Mesodermal cell (in vitro differentiated cells): ENCODE measurements at regions not wholly inside any gene's neighbourhood (a gene's known extent, or its start where the extent isn't known, plus 50 kb on each side); places are given as distances from the start of the nearest gene placed in this dataset.

ENCODE experiments used
- H3K27ac ChIP-seq: 2 replicates; pipeline ENCODE4 v1.7.0; 2013; ENCODE audit warnings: mild to moderate bottlenecking, low read depth, low read length, moderate library complexity; ENCODE audit not compliant: severe bottlenecking
- H3K36me3 ChIP-seq: 2 replicates; pipeline ENCODE4 v1.7.1; 2013; ENCODE audit warnings: mild to moderate bottlenecking, low read length, moderate library complexity; ENCODE audit not compliant: control insufficient read depth, insufficient read depth
- H3K4me1 ChIP-seq: one replicate; pipeline ENCODE4 v1.7.1; 2013; ENCODE audit warnings: mild to moderate bottlenecking, low read length; ENCODE audit not compliant: insufficient read depth, control insufficient read depth, poor library complexity, severe bottlenecking
- H3K4me3 ChIP-seq: 2 replicates; pipeline ENCODE4 v1.7.0; 2013; ENCODE audit warnings: low read length, control low read depth, mild to moderate bottlenecking; ENCODE audit not compliant: insufficient read depth, poor library complexity, severe bottlenecking; ENCODE audit errors: extremely low read depth
- H3K9me3 ChIP-seq: 2 replicates; pipeline ENCODE4 v1.7.1; 2013; ENCODE audit warnings: mild to moderate bottlenecking, low read length, moderate library complexity; ENCODE audit not compliant: control insufficient read depth
- WGBS, 2 experiments: methylation state at CpG; one replicate each; pipeline ENCODE4 v1.1.5; 2013; ENCODE audit warnings: missing lambda C conversion rate in 2 of 2; ENCODE audit not compliant: insufficient coverage in 2 of 2; 5-methylcytosine and 5-hydroxymethylcytosine counted together

DNA sequence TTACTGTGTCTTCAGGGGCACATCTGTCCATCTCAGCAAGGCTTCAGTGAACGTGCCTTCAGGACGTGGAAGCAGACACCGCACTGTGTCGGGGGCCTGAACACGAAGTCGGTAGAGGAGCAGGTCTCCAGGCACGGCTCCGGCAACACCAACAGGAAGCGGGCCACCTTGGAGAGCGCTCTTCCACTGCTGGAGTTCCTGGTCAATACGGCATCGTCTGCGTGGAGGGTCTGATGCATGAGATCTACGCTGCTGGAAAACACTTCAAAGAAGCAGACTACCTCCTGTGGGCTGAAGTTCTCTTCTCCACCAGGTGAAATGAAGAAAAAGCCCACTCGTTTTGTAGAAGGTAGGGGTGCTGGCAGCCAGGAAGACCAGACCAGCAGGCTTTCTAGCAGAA, 69.3 kb upstream of the SLCO4A1 start:
- H3K27ac ChIP-seq: no peak overlapping the region
- H3K4me1 ChIP-seq: no peaks in the 10 kb centered on the region
- no peaks in the 10 kb centered on the region for H3K9me3 ChIP-seq
- H3K36me3 ChIP-seq: no peaks in the 10 kb centered on the region
- 55 to 59% methylated on average over 13 to 15 of the region's 15 CpGs for WGBS, 2 experiments
- H3K4me3 ChIP-seq: no peak overlapping the region

DNA sequence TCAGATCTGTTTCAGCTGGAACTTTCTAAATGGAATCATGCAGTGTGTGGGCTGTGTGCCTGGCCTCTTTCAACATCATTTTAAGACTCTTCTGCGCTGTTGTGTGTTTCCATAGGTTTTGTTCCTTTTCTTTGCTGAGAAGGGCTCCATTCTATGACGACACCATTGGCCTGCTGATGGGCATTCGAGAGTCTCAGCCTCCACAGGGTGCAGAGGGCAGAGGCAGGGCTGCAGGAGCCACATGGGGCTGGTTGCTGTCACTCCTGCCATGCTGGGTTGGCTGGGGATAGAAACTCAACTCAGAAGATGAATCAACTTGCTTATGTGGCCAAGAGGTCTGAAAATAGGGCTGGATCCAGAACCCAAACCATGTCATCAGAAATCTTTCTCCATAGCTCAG, 68.5 kb upstream of the SLCO4A1 start:
- Histone ChIP-seq H3K9me3 (no peaks in the 10 kb centered on the region), H3K4me1 (no peaks in the 10 kb centered on the region), H3K36me3 (no peaks in the 10 kb centered on the region), H3K27ac (no peak overlapping the region), H3K4me3 (no peak overlapping the region)
- 49 to 70% methylated on average over 1 to 2 of the region's 3 CpGs for WGBS, 2 experiments

DNA sequence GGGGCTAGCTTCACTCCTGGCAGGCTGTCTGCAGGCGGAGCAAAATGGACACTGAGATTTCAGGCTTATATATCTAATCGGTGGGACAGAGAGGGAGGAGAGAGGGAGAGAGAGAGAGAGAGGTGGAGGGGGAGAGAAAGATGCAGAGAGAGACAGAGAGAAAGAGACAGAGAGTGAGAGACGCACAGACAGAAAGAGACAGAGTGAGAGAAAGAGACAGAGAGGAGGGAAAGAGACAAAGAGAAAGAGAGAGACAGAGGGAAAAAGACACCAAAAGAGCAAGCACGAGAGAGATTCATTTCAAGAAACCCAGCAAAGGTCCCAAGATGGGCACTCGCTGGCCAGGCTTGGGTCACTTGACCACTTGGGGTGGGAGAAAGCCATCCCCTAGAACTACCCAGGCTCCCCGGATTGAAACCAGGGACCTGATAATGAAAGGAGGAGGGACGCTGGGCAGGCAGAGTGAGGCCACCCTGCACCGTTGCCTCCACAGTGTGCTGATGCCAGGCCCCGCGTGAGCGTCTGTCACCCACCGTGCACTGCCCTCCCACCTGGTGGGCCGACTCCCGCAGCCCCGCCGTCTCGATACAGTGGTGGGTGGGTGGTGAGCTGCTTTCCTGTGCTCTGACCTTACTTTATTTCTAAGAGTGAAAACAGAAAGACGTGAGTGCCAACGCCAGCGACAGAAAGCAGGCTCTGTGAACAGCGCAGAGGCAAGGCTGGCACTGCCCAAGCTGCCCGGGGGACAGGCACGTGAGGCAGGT, 67.9 kb upstream of the SLCO4A1 start:
- H3K4me3 ChIP-seq: no peak overlapping the region
- no peaks in the 10 kb centered on the region for H3K9me3 ChIP-seq
- WGBS, 2 experiments: 82 to 85% methylated on average over 11 to 19 of the region's 23 CpGs
- H3K27ac ChIP-seq: no peak overlapping the region
- H3K36me3 ChIP-seq: no peaks in the 10 kb centered on the region
- no peaks in the 10 kb centered on the region for H3K4me1 ChIP-seq

- no peak overlapping the region for H3K4me3 ChIP-seq
- H3K9me3 ChIP-seq: no peaks in the 10 kb centered on the region
- WGBS, 2 experiments: 71 to 82% methylated on average over 16 to 18 of the region's 23 CpGs
- no peak overlapping the region for H3K27ac ChIP-seq
- H3K4me1 ChIP-seq: no peaks in the 10 kb centered on the region
- H3K36me3 ChIP-seq: no peaks in the 10 kb centered on the region
These were observed 66.2 kb upstream of the SLCO4A1 start for GRCh38 chr20:62575976-62576722.

DNA sequence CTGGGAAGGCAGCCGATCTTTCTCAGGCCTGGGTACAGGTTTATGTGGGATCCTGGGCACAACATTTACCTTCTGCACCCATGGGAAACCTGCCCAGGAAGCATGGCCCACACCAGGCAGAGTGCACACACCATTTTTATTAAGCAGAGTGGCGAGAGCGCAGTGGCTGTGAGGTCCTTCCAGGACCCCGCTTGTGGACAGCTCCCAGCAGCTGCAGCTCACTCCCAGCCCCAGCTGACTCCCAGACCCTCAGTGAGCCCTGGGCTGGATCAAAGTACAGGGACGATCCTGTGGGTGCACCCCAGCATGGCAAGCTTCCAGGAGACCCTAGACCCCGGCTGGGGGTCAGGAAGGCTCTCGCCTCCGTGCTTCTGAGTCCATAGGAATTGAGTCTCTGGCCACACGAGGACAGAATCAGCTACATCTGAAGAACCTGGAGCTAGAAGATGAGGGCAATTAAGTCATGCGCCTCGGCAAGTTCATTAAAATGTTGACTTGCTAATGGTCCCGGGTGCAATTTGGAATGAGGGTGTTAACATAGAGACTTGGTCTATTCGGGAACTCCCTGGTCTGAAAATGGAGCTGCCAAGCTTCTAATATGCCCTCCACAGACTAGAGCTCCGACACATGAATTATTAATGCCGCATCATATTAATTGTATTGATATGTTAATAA, 65.4 kb upstream of the SLCO4A1 start:
- Histone ChIP-seq H3K9me3 (no peaks in the 10 kb centered on the region), H3K36me3 (no peaks in the 10 kb centered on the region), H3K4me3 (no peak overlapping the region), H3K4me1 (no peaks in the 10 kb centered on the region), H3K27ac (no peak overlapping the region)
- 45 to 53% methylated on average over 12 of the region's 15 CpGs for WGBS, 2 experiments

- Histone ChIP-seq H3K4me3 (no peak overlapping the region), H3K9me3 (no peaks in the 10 kb centered on the region), H3K4me1 (no peaks in the 10 kb centered on the region), H3K36me3 (no peaks in the 10 kb centered on the region), H3K27ac (no peak overlapping the region)
- 53 to 56% methylated on average over 11 to 14 of the region's 14 CpGs for WGBS, 2 experiments
These were observed 64.8 kb upstream of the SLCO4A1 start for GRCh38 chr20:62577490-62577836.

GRCh38 chr20:62578294-62578897, 63.9 kb upstream of the SLCO4A1 start:
- Histone ChIP-seq H3K4me3 (no peak overlapping the region), H3K36me3 (no peaks in the 10 kb centered on the region), H3K9me3 (no peaks in the 10 kb centered on the region), H3K4me1 (no peaks in the 10 kb centered on the region), H3K27ac (no peak overlapping the region)
- WGBS, 2 experiments: 70 to 76% methylated on average over 14 to 16 of the region's 20 CpGs

DNA sequence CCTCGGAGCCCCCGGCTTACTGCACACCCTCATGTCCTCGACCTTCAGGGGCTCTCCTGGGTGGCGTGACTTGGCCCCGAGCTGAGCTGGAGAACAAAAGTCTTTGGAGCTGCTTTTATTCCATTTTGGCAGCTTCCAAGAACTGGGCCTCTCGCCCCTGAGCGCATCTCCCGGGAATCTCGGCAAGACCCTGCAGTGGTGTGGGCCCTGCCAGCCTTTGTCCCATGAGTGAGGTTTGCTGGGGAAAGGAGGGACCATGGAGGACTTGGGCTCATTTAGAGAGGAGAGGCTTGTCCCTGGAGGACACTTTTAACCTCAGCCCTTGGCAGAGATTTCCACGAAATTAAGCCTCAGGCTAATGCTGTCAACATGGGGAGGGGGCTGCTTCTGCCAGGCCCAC, 62.3 kb upstream of the SLCO4A1 start:
- no peaks in the 10 kb centered on the region for H3K4me1 ChIP-seq
- H3K4me3 ChIP-seq: no peak overlapping the region
- no peaks in the 10 kb centered on the region for H3K9me3 ChIP-seq
- WGBS, 2 experiments: 58 to 65% methylated on average over 9 of the region's 10 CpGs
- H3K36me3 ChIP-seq: no peaks in the 10 kb centered on the region
- no peak overlapping the region for H3K27ac ChIP-seq

- Histone ChIP-seq H3K4me1 (no peaks in the 10 kb centered on the region), H3K36me3 (no peaks in the 10 kb centered on the region), H3K27ac (no peak overlapping the region), H3K4me3 (no peak overlapping the region), H3K9me3 (no peaks in the 10 kb centered on the region)
- WGBS, 2 experiments: 80 to 91% methylated on average over 10 of the region's 12 CpGs
These were observed 61.6 kb upstream of the SLCO4A1 start for GRCh38 chr20:62580733-62581132.

GRCh38 chr20:62581308-62581707, 61.0 kb upstream of the SLCO4A1 start:
- 66 to 83% methylated on average over 3 to 6 of the region's 23 CpGs for WGBS, 2 experiments
- no peaks in the 10 kb centered on the region for H3K4me1 ChIP-seq
- no peak overlapping the region for H3K4me3 ChIP-seq
- no peak overlapping the region for H3K27ac ChIP-seq
- no peaks in the 10 kb centered on the region for H3K9me3 ChIP-seq
- no peaks in the 10 kb centered on the region for H3K36me3 ChIP-seq
